ENCODE measurements at regions not wholly inside any gene's neighbourhood (a gene's known extent, or its start where the extent isn't known, plus 50 kb on each side); places are given as distances from the start of the nearest gene placed in this dataset.
A peak's percentile ranks its signal among the peaks of the same experiment; 100 is the strongest.
"Not testable (repeated sequence)": the region's sequence is repeated elsewhere in the genome, so short reads cannot be mapped to it uniquely, and the experiment has no call there.

GRCh38 chr1:112814645-112815044 lies 99.5 kb upstream of the PPM1J start:
- H3K27ac Mint-ChIP-seq; intact Hi-C loops (cut with micrococcal nuclease); H3K4me1 Mint-ChIP-seq (ENCODE audit: low read depth); H3K9me3 Mint-ChIP-seq; CTCF ChIA-PET; H3K36me3 Mint-ChIP-seq (ENCODE audit: low read depth); H3K27me3 Mint-ChIP-seq (ENCODE audit: low read depth); H3K4me3 Mint-ChIP-seq; DNase-seq: not testable (repeated sequence)

DNA sequence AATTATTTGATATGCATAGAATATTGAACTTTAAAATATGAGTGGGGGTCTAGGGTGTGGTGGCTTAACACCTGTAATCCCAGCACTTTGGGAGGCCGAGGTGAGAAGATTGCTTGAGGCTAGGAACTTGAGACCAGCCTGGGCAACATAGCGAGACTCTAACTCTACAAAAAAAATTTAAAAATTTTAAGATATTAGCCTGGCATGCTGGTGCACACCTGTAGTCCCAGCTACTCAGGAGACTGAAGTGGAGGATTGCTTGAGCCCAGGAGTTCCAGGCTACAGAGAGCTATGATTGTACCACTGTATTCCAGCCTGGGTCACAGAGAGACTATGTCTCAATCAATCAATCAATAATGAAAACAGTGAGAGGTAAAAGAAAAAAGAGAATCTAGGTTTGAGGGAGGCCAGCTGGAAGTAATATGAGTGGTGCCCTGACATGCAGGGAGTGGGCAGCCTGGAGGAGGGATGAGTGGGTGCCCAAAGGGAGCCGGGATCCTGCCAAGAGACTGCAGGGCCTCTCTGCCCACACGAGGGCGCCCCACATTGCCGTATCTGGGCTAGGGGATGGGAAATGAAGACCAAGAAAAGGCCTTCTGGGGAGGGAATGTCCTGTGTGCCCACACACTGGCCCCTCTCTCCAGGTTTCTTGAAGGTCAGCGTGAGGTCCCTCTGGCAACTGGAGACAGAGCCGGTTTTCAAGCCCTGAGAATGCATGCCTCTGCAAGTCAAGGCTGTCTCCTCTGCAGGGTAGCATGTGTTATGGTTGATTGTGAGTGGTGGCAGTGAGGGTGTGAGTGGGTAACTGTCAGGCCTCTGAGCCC lies 93.9 kb upstream of the PPM1J start:
- Mint-ChIP-seq H3K4me3 (no peak overlapping the region), H3K36me3 (ENCODE audit: low read depth) (no peaks in the 10 kb centered on the region), H3K9me3 (no peaks in the 10 kb centered on the region), H3K27ac (no peak overlapping the region), H3K27me3 (ENCODE audit: low read depth) (peaks cover 2% of the 10 kb centered on the region), H3K4me1 (ENCODE audit: low read depth) (no peaks in the 10 kb centered on the region)
- DNase-seq: peak; percentile 85
- CTCF ChIA-PET: interaction anchor here (0.7 to 13.5 kb wide), 9 partner anchors 9 to 634 kb away, joined by 3 to 303 read pairs (median 3); partner anchors contain the start of genes LRIG2 and PPM1J
- intact Hi-C loops (cut with micrococcal nuclease): loop anchor here (1.0 to 2.0 kb wide), 5 partner anchors 72 to 870 kb away; partner anchors contain the start of genes LRIG2 and SLC16A1

DNA sequence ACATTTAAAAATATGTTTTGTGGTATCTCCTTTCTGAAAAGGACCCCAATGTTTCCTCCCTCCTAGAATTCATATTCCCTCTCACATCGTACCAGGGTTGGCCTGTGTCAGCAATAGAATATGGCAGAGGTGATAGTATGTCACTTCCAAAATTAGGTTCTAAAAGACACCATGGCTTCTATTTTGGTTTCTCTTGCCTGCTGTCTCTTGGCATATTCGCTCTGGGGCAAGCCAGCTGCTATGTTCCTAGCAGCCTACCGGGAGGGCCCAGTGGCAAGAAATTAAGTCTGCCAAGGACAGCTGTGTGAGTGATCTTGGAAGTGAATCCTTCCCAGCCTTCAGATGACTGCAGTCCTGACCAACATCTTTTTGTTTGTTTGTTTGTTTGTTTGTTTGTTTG lies 92.9 kb upstream of the PPM1J start:
- Mint-ChIP-seq H3K4me1 (ENCODE audit: low read depth) (no peaks in the 10 kb centered on the region), H3K36me3 (ENCODE audit: low read depth) (no peaks in the 10 kb centered on the region)
- CTCF ChIA-PET: interaction anchor here (1.0 to 13.5 kb wide), 3 partner anchors 72 to 265 kb away, joined by 4 to 303 read pairs (median 10); partner anchors contain the start of genes LRIG2 and PPM1J

DNA sequence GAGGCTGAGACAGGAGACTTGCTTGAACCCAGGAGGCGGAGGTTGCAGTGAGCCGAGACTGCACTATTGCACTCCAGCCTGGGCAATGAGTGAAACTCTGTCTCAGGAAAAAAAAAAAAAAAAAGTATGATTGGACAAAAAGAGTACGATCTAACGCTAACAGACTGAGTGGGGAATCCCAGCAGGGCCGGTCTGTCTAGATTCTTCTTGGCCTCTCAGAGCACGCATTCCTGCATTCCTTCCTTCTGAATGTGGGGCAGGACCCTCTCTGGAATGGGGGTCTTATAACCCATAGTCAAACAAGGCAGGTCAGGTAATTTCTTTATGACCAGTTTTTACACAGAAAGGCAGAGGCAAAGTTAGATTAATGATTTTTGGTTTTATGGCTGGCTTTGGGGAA lies 92.0 kb upstream of the PPM1J start:
- H3K27ac Mint-ChIP-seq: no peak overlapping the region
- no peak overlapping the region for H3K4me3 Mint-ChIP-seq
- H3K4me1 Mint-ChIP-seq (ENCODE audit: low read depth): no peaks in the 10 kb centered on the region
- H3K36me3 Mint-ChIP-seq (ENCODE audit: low read depth): no peaks in the 10 kb centered on the region
- intact Hi-C loops (cut with micrococcal nuclease): no loop called here
- peaks cover 2% of the 10 kb centered on the region for H3K27me3 Mint-ChIP-seq (ENCODE audit: low read depth)
- CTCF ChIA-PET: interaction anchor here (0.7 to 13.5 kb wide), 3 partner anchors 88 to 339 kb away, joined by 5 to 303 read pairs (median 10); partner anchors contain the start of genes LRIG2 and PPM1J
- no peaks in the 10 kb centered on the region for H3K9me3 Mint-ChIP-seq
- no peak for DNase-seq

More for the DNA sequence above, 92.9 kb upstream of the PPM1J start:
- Mint-ChIP-seq H3K27ac (no peak overlapping the region), H3K27me3 (ENCODE audit: low read depth) (peaks cover 2% of the 10 kb centered on the region), H3K9me3 (no peaks in the 10 kb centered on the region), H3K4me3 (no peak overlapping the region)
- intact Hi-C loops (cut with micrococcal nuclease): loop anchor here (2.0 kb wide), 4 partner anchors 73 to 871 kb away; partner anchors contain the start of genes LRIG2 and SLC16A1
- DNase-seq: no peak

DNA sequence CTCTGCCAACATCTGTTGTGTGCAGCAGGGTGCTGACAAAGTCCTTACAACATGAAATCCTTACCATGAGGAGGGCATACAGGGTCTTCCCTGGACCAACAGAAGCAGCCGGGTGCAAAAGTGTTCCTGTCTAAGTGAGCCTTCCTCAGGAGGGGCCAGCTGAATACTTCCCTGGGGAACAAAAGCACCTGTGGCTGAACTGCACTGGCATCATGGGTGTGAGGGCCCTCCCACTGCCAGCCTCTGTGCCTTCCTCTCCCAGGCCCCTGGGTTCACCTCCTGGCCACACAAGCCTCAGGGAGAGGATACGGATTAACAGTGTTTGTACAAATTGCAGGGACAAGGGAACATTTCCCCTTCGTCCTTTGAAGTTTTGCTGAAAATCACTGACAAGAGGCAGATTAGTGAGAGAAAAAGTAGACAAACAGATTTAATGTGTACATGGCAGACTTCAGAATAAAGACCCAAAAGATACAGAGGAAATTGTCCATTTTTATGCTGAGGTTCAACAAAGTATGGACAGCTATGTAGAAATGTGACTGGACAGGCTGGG lies 91.0 kb upstream of the PPM1J start:
- no peak for DNase-seq
- Mint-ChIP-seq H3K36me3 (ENCODE audit: low read depth) (no peaks in the 10 kb centered on the region), H3K9me3 (no peaks in the 10 kb centered on the region), H3K4me3 (no peak overlapping the region), H3K27me3 (ENCODE audit: low read depth) (peaks cover 2% of the 10 kb centered on the region), H3K4me1 (ENCODE audit: low read depth) (no peaks in the 10 kb centered on the region), H3K27ac (no peak overlapping the region)
- intact Hi-C loops (cut with micrococcal nuclease): no loop called here
- CTCF ChIA-PET: interaction anchor here (13.5 kb wide), 1 partner anchor 87 kb away, joined by 303 read pairs; the partner anchor contains the start of gene PPM1J

- Mint-ChIP-seq H3K27ac (no peak overlapping the region), H3K9me3 (no peaks in the 10 kb centered on the region), H3K4me3 (no peak overlapping the region), H3K4me1 (ENCODE audit: low read depth) (no peaks in the 10 kb centered on the region), H3K27me3 (ENCODE audit: low read depth) (no peaks in the 10 kb centered on the region), H3K36me3 (ENCODE audit: low read depth) (no peaks in the 10 kb centered on the region)
- DNase-seq: no peak
- CTCF ChIA-PET: interaction anchor here (0.6 to 13.5 kb wide), 7 partner anchors 38 to 414 kb away, joined by 3 to 303 read pairs (median 4); partner anchors contain the start of genes LRIG2 and PPM1J
- intact Hi-C loops (cut with micrococcal nuclease): no loop called here
Observed at GRCh38 chr1:112805155-112805853, 90.2 kb upstream of the PPM1J start.

- no peak overlapping the region for H3K27ac Mint-ChIP-seq
- CTCF ChIA-PET: interaction anchor here (0.5 to 13.5 kb wide), 15 partner anchors 11 to 999 kb away, joined by 3 to 303 read pairs (median 3); partner anchors contain the start of genes LRIG2 and PPM1J
Observed at GRCh38 chr1:112803906-112804762, 89.0 kb upstream of the PPM1J start.

DNA sequence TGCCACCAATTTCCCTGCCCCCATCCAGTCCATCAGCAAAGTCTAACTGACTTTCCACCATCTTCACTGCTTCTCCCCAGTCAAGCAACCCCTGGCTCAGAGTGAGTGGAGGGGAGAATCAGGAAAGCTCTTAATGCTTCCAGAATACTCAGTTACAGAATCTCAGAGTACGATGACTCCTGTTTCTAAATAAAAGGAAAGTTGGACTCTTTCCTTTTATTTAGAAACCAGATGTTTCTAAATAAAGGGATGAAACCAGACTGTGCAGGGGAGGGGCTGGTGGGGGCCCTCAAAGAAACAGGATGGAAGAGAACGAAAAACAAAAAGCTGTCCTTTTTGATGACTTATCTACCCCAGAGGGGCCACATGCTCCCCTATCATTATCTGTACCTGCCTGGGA lies 85.2 kb upstream of the PPM1J start:
- CTCF ChIA-PET: interaction anchor here (1.4 to 13.5 kb wide), 3 partner anchors 9 to 272 kb away, joined by 3 to 303 read pairs (median 10); partner anchors contain the start of gene PPM1J
- Mint-ChIP-seq H3K27ac (no peak overlapping the region), H3K4me3 (no peak overlapping the region), H3K36me3 (ENCODE audit: low read depth) (no peaks in the 10 kb centered on the region), H3K4me1 (ENCODE audit: low read depth) (no peaks in the 10 kb centered on the region), H3K27me3 (ENCODE audit: low read depth) (no peaks in the 10 kb centered on the region), H3K9me3 (no peaks in the 10 kb centered on the region)
- no peak for DNase-seq
- intact Hi-C loops (cut with micrococcal nuclease): loop anchor here (5.0 kb wide), 1 partner anchor 293 kb away; the partner anchor contains the start of gene WNT2B

More at GRCh38 chr1:112803906-112804762, 89.0 kb upstream of the PPM1J start:
- intact Hi-C loops (cut with micrococcal nuclease): loop anchor here (1.0 to 5.0 kb wide), 3 partner anchors 88 to 414 kb away; partner anchors contain the start of gene WNT2B
- Mint-ChIP-seq H3K4me1 (ENCODE audit: low read depth) (no peaks in the 10 kb centered on the region), H3K36me3 (ENCODE audit: low read depth) (no peaks in the 10 kb centered on the region), H3K4me3 (no peak overlapping the region), H3K9me3 (no peaks in the 10 kb centered on the region), H3K27me3 (ENCODE audit: low read depth) (no peaks in the 10 kb centered on the region)
- peak; percentile 81 for DNase-seq

GRCh38 chr1:112798292-112798691 lies 83.2 kb upstream of the PPM1J start:
- no peaks in the 10 kb centered on the region for H3K9me3 Mint-ChIP-seq
- H3K4me3 Mint-ChIP-seq: no peak overlapping the region
- intact Hi-C loops (cut with micrococcal nuclease): no loop called here
- DNase-seq: no peak
- H3K36me3 Mint-ChIP-seq (ENCODE audit: low read depth): no peaks in the 10 kb centered on the region
- CTCF ChIA-PET: interaction anchor here (0.6 to 13.5 kb wide), 3 partner anchors 11 to 274 kb away, joined by 3 to 303 read pairs (median 3); partner anchors contain the start of gene PPM1J
- no peaks in the 10 kb centered on the region for H3K4me1 Mint-ChIP-seq (ENCODE audit: low read depth)
- no peak overlapping the region for H3K27ac Mint-ChIP-seq
- no peaks in the 10 kb centered on the region for H3K27me3 Mint-ChIP-seq (ENCODE audit: low read depth)

GRCh38 chr1:112797224-112797623 lies 82.1 kb upstream of the PPM1J start:
- no peak overlapping the region for H3K4me3 Mint-ChIP-seq
- DNase-seq: no peak
- H3K9me3 Mint-ChIP-seq: no peaks in the 10 kb centered on the region
- no peaks in the 10 kb centered on the region for H3K36me3 Mint-ChIP-seq (ENCODE audit: low read depth)
- intact Hi-C loops (cut with micrococcal nuclease): no loop called here
- H3K27ac Mint-ChIP-seq: no peak overlapping the region
- H3K4me1 Mint-ChIP-seq (ENCODE audit: low read depth): no peaks in the 10 kb centered on the region
- CTCF ChIA-PET: interaction anchor here (0.6 to 13.5 kb wide), 3 partner anchors 79 to 116 kb away, joined by 3 to 303 read pairs (median 4); partner anchors contain the start of gene PPM1J
- no peaks in the 10 kb centered on the region for H3K27me3 Mint-ChIP-seq (ENCODE audit: low read depth)

DNA sequence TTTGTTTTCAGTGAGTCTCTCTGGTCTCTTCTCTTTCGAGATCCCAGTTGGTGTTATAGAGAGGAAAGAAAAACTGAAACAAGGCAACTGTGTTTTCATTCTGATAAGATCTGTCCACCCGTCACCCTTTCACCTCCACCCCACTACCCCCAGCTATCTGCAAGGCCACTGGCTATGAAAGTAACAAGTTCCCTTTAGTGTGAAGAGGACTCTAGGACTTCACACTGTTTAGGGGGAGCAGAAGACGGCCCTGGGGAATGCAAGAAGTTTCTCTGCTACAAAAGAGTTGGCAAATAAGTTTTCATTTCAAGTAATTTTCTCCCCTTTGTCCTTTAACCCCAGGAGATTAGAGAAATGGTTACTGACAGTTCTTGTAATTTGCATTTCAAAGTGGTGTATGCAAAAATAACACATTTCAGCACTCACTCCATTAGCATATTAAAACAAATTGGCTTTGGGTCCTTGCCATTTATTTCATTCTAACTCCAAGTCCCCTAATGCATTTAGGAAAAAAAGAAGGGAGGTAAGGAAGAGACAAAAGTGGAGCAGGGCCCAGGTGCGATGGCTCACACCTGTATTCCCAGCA lies 79.6 kb upstream of the PPM1J start:
- Mint-ChIP-seq H3K36me3 (ENCODE audit: low read depth) (no peaks in the 10 kb centered on the region), H3K27me3 (ENCODE audit: low read depth) (no peaks in the 10 kb centered on the region), H3K4me1 (ENCODE audit: low read depth) (no peaks in the 10 kb centered on the region), H3K27ac (no peak overlapping the region), H3K9me3 (no peaks in the 10 kb centered on the region), H3K4me3 (no peak overlapping the region)
- no peak for DNase-seq
- intact Hi-C loops (cut with micrococcal nuclease): no loop called here
- CTCF ChIA-PET: no interaction called here
